ENCODE measurements at regions not wholly inside any gene's neighbourhood (a gene's known extent, or its start where the extent isn't known, plus 50 kb on each side); places are given as distances from the start of the nearest gene placed in this dataset.

GRCh38 chr11:127965939-127966668 lies 621.3 kb downstream of the ETS1 start:
- H2AFZ ChIP-seq (ENCODE audit: low read depth, low read length), result no peak overlapping the region

GRCh38 chr11:127962416-127962815 lies 624.9 kb downstream of the ETS1 start:
- H3K27ac ChIP-seq (ENCODE audit: low read depth, low read length), result no peak overlapping the region
- no peak overlapping the region for H2AFZ ChIP-seq (ENCODE audit: low read depth, low read length)
- H3K79me2 ChIP-seq (ENCODE audit: insufficient read depth, low read length), result no peaks in the 10 kb centered on the region
- Mint-ChIP-seq H3K9me3 (ENCODE audit: unreplicated experiment) (no peaks in the 10 kb centered on the region), H3K36me3 (ENCODE audit: low read depth, unreplicated experiment) (no peaks in the 10 kb centered on the region), H3K27ac (ENCODE audit: unreplicated experiment) (no peak overlapping the region), H3K4me3 (ENCODE audit: unreplicated experiment) (no peak overlapping the region), H3K4me1 (ENCODE audit: low read depth, unreplicated experiment) (peaks cover 10% of the 10 kb centered on the region), H3K27me3 (ENCODE audit: low read depth, unreplicated experiment) (no peaks in the 10 kb centered on the region)
- DNase-seq (ENCODE audit: low read depth) (no peak), FAIRE-seq (no peak)
- H3K36me3 ChIP-seq (ENCODE audit: insufficient read depth, low read length), result no peaks in the 10 kb centered on the region
- H4K20me1 ChIP-seq (ENCODE audit: insufficient read depth, low read length), result no peaks in the 10 kb centered on the region
- no peak overlapping the region for H3K4me2 ChIP-seq (ENCODE audit: low read length)
- TF ChIP-seq EZH2 (IDR thresholded peaks at IDR 0.05; ENCODE audit: insufficient read depth, low read length), result no peak
- no peak for TF ChIP-seq CTCF (IDR thresholded peaks at IDR 0.05; ENCODE audit: insufficient read depth, low read depth, low read length)
- H3K9ac ChIP-seq (ENCODE audit: low read length), result no peak overlapping the region
- no peak overlapping the region for H3K4me3 ChIP-seq (ENCODE audit: insufficient read depth, low read depth, low read length)
- no peaks in the 10 kb centered on the region for H3K9me3 ChIP-seq (ENCODE audit: insufficient read depth, low read depth, low read length)
- H3K4me1 ChIP-seq (ENCODE audit: insufficient read depth, low read length), result no peaks in the 10 kb centered on the region
- H3K27me3 ChIP-seq (ENCODE audit: insufficient read depth, low read length), result no peaks in the 10 kb centered on the region

More at GRCh38 chr11:127965939-127966668, 621.3 kb downstream of the ETS1 start:
- no peaks in the 10 kb centered on the region for H3K36me3 Mint-ChIP-seq (ENCODE audit: low read depth, unreplicated experiment)
- H3K79me2 ChIP-seq (ENCODE audit: insufficient read depth, low read length), result no peaks in the 10 kb centered on the region
- H3K4me1 Mint-ChIP-seq (ENCODE audit: low read depth, unreplicated experiment), result peaks cover 10% of the 10 kb centered on the region
- no peak overlapping the region for H3K27ac ChIP-seq (ENCODE audit: low read depth, low read length)
- FAIRE-seq (no peak), DNase-seq (ENCODE audit: low read depth) (peak; percentile 3)
- H3K4me1 ChIP-seq (ENCODE audit: insufficient read depth, low read length), result no peaks in the 10 kb centered on the region
- no peak overlapping the region for H3K9ac ChIP-seq (ENCODE audit: low read length)
- no peaks in the 10 kb centered on the region for H3K36me3 ChIP-seq (ENCODE audit: insufficient read depth, low read length)
- no peaks in the 10 kb centered on the region for H3K27me3 ChIP-seq (ENCODE audit: insufficient read depth, low read length)
- H3K4me2 ChIP-seq (ENCODE audit: low read length), result no peak overlapping the region
- H3K4me3 ChIP-seq (ENCODE audit: insufficient read depth, low read depth, low read length), result no peak overlapping the region
- TF ChIP-seq EZH2 (IDR thresholded peaks at IDR 0.05; ENCODE audit: insufficient read depth, low read length), result no peak
- no peak for TF ChIP-seq CTCF (IDR thresholded peaks at IDR 0.05; ENCODE audit: insufficient read depth, low read depth, low read length)
- H3K27me3 Mint-ChIP-seq (ENCODE audit: low read depth, unreplicated experiment), result no peaks in the 10 kb centered on the region
- no peaks in the 10 kb centered on the region for H3K9me3 ChIP-seq (ENCODE audit: insufficient read depth, low read depth, low read length)
- H4K20me1 ChIP-seq (ENCODE audit: insufficient read depth, low read length), result no peaks in the 10 kb centered on the region
- H3K4me3 Mint-ChIP-seq (ENCODE audit: unreplicated experiment), result no peak overlapping the region
- H3K9me3 Mint-ChIP-seq (ENCODE audit: unreplicated experiment), result no peaks in the 10 kb centered on the region
- H3K27ac Mint-ChIP-seq (ENCODE audit: unreplicated experiment), result no peak overlapping the region

GRCh38 chr11:127950162-127950561 lies 637.2 kb downstream of the ETS1 start:
- no peaks in the 10 kb centered on the region for H3K27me3 ChIP-seq (ENCODE audit: insufficient read depth, low read length)
- no peak overlapping the region for H3K27ac ChIP-seq (ENCODE audit: low read depth, low read length)
- H3K4me1 Mint-ChIP-seq (ENCODE audit: low read depth, unreplicated experiment), result no peaks in the 10 kb centered on the region
- DNase-seq (ENCODE audit: low read depth), result no peak
- H3K79me2 ChIP-seq (ENCODE audit: insufficient read depth, low read length), result no peaks in the 10 kb centered on the region
- H3K36me3 ChIP-seq (ENCODE audit: insufficient read depth, low read length), result no peaks in the 10 kb centered on the region
- H3K36me3 Mint-ChIP-seq (ENCODE audit: low read depth, unreplicated experiment), result no peaks in the 10 kb centered on the region
- H2AFZ ChIP-seq (ENCODE audit: low read depth, low read length), result no peak overlapping the region
- no peak for FAIRE-seq
- no peaks in the 10 kb centered on the region for H3K9me3 ChIP-seq (ENCODE audit: insufficient read depth, low read depth, low read length)
- H3K27ac Mint-ChIP-seq (ENCODE audit: unreplicated experiment), result no peak overlapping the region
- H3K27me3 Mint-ChIP-seq (ENCODE audit: low read depth, unreplicated experiment), result no peaks in the 10 kb centered on the region
- H3K9me3 Mint-ChIP-seq (ENCODE audit: unreplicated experiment), result peaks cover 3% of the 10 kb centered on the region
- no peak overlapping the region for H3K4me3 ChIP-seq (ENCODE audit: insufficient read depth, low read depth, low read length)
- H3K4me3 Mint-ChIP-seq (ENCODE audit: unreplicated experiment), result no peak overlapping the region
- H4K20me1 ChIP-seq (ENCODE audit: insufficient read depth, low read length), result no peaks in the 10 kb centered on the region
- TF ChIP-seq EZH2 (IDR thresholded peaks at IDR 0.05; ENCODE audit: insufficient read depth, low read length), result no peak
- H3K4me2 ChIP-seq (ENCODE audit: low read length), result no peak overlapping the region
- no peak overlapping the region for H3K9ac ChIP-seq (ENCODE audit: low read length)
- no peaks in the 10 kb centered on the region for H3K4me1 ChIP-seq (ENCODE audit: insufficient read depth, low read length)

All from astrocyte (in vitro differentiated cells and primary cell).